ENCODE measurements at regions not wholly inside any gene's neighbourhood (a gene's known extent, or its start where the extent isn't known, plus 50 kb on each side); places are given as distances from the start of the nearest gene placed in this dataset.

- Mint-ChIP-seq H3K4me1 (ENCODE audit: low read depth, unreplicated experiment) (no peaks in the 10 kb centered on the region), H3K27ac (ENCODE audit: unreplicated experiment) (no peak overlapping the region), H3K27me3 (ENCODE audit: unreplicated experiment) (no peaks in the 10 kb centered on the region), H3K4me3 (ENCODE audit: low read depth, unreplicated experiment) (no peak overlapping the region), H3K9me3 (ENCODE audit: low read depth, unreplicated experiment) (no peaks in the 10 kb centered on the region), H3K36me3 (ENCODE audit: insufficient read depth, unreplicated experiment) (no peaks in the 10 kb centered on the region)
- BruUV-seq (replicated peaks) = no TSS peak
- TF ChIP-seq, protein P1, sequence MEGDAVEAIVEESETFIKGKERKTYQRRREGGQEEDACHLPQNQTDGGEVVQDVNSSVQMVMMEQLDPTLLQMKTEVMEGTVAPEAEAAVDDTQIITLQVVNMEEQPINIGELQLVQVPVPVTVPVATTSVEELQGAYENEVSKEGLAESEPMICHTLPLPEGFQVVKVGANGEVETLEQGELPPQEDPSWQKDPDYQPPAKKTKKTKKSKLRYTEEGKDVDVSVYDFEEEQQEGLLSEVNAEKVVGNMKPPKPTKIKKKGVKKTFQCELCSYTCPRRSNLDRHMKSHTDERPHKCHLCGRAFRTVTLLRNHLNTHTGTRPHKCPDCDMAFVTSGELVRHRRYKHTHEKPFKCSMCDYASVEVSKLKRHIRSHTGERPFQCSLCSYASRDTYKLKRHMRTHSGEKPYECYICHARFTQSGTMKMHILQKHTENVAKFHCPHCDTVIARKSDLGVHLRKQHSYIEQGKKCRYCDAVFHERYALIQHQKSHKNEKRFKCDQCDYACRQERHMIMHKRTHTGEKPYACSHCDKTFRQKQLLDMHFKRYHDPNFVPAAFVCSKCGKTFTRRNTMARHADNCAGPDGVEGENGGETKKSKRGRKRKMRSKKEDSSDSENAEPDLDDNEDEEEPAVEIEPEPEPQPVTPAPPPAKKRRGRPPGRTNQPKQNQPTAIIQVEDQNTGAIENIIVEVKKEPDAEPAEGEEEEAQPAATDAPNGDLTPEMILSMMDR (IDR thresholded peaks at IDR 0.05; ENCODE audit: unreplicated experiment) = no peak
- CTCF ChIA-PET = no interaction called here
- DNase-seq = no peak
- intact Hi-C loops (cut with micrococcal nuclease; ENCODE audit: unreplicated experiment) = no loop called here
Observed at GRCh38 chr2:175437167-175437566, 255.7 kb upstream of the ATP5MC3 start.

DNA sequence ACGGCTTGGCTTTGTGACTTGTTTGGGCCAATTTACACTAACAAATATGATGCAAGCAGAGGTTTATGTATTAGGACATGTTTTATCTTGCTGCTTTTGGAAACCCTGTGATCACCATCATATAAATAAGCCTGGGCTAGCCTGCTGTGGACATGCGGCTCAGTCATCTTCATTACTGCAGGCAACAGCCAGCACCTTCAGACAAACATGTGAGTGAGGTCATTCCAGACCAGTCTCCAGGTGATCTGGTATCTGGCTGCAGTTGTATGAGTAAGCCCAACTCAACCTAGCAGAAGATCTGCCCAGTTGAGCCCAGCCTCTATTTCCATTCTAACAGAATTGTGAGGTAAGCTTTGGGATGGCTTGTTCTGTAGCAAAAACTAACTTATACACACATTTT is 254.6 kb upstream of the ATP5MC3 start:
- H3K4me3 Mint-ChIP-seq (ENCODE audit: low read depth, unreplicated experiment) = no peak overlapping the region
- CTCF ChIA-PET = no interaction called here
- BruUV-seq (replicated peaks) = no TSS peak
- H3K27me3 Mint-ChIP-seq (ENCODE audit: unreplicated experiment) = no peaks in the 10 kb centered on the region
- no peak for DNase-seq
- H3K9me3 Mint-ChIP-seq (ENCODE audit: low read depth, unreplicated experiment) = no peaks in the 10 kb centered on the region
- TF ChIP-seq, protein P1 (IDR thresholded peaks at IDR 0.05; ENCODE audit: unreplicated experiment) = no peak
- H3K27ac Mint-ChIP-seq (ENCODE audit: unreplicated experiment) = no peak overlapping the region
- H3K36me3 Mint-ChIP-seq (ENCODE audit: insufficient read depth, unreplicated experiment) = no peaks in the 10 kb centered on the region
- intact Hi-C loops (cut with micrococcal nuclease; ENCODE audit: unreplicated experiment) = no loop called here
- H3K4me1 Mint-ChIP-seq (ENCODE audit: low read depth, unreplicated experiment) = no peaks in the 10 kb centered on the region

DNA sequence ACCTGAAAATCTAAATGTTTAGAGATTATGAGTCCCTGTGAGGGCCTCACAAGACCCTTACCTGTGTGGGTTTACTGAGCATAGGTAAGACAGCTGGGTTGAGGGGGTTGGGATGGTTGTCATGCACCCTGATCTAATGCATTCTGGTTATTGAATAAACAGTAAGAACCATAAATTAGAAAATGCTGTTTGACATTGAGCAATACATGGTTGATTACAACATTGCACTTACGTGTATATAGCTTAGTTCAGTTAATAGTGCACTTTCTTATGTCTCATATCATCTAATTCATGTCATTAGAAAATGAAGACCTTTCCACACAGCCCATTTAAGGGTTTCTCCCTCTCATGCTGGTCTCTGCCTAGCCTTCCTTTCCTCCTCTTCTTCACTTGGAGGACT is 253.5 kb upstream of the ATP5MC3 start:
- Mint-ChIP-seq H3K36me3 (ENCODE audit: insufficient read depth, unreplicated experiment) (no peaks in the 10 kb centered on the region), H3K9me3 (ENCODE audit: low read depth, unreplicated experiment) (no peaks in the 10 kb centered on the region), H3K4me1 (ENCODE audit: low read depth, unreplicated experiment) (no peaks in the 10 kb centered on the region), H3K4me3 (ENCODE audit: low read depth, unreplicated experiment) (no peak overlapping the region), H3K27ac (ENCODE audit: unreplicated experiment) (no peak overlapping the region), H3K27me3 (ENCODE audit: unreplicated experiment) (no peaks in the 10 kb centered on the region)
- TF ChIP-seq, protein P1 (IDR thresholded peaks at IDR 0.05; ENCODE audit: unreplicated experiment) = no peak
- intact Hi-C loops (cut with micrococcal nuclease; ENCODE audit: unreplicated experiment) = no loop called here
- no TSS peak for BruUV-seq (replicated peaks)
- DNase-seq = no peak
- CTCF ChIA-PET = no interaction called here

DNA sequence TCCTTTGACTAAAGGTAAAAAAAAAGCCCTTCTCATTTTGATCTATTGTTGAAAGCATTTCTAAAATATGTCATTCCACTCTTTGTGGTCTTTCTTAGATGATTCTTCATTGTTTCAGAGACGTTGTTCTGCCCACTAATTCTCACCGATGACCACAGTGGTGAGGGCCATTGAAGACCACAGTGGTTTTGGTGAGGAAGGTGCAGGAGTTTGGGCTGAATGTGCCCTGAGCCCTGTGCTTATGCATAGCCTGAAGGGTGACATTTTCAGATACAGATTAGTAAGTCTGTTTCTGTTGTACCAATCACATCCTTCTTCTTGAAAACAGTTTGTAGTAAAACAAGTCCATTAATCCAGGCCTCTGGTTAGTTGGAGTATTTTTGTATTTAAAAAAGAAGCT is 251.3 kb upstream of the ATP5MC3 start:
- no peaks in the 10 kb centered on the region for H3K9me3 Mint-ChIP-seq (ENCODE audit: low read depth, unreplicated experiment)
- H3K27me3 Mint-ChIP-seq (ENCODE audit: unreplicated experiment) = no peaks in the 10 kb centered on the region
- no peaks in the 10 kb centered on the region for H3K36me3 Mint-ChIP-seq (ENCODE audit: insufficient read depth, unreplicated experiment)
- H3K27ac Mint-ChIP-seq (ENCODE audit: unreplicated experiment) = no peak overlapping the region
- no peak for DNase-seq
- CTCF ChIA-PET = interaction anchor here (0.6 kb wide), 1 partner anchor 1711 kb away, joined by 4 read pairs; no protein-coding TSS in a partner anchor
- BruUV-seq (replicated peaks) = no TSS peak
- no peak overlapping the region for H3K4me3 Mint-ChIP-seq (ENCODE audit: low read depth, unreplicated experiment)
- TF ChIP-seq, protein P1 (IDR thresholded peaks at IDR 0.05; ENCODE audit: unreplicated experiment) = no peak
- H3K4me1 Mint-ChIP-seq (ENCODE audit: low read depth, unreplicated experiment) = no peaks in the 10 kb centered on the region
- intact Hi-C loops (cut with micrococcal nuclease; ENCODE audit: unreplicated experiment) = no loop called here

DNA sequence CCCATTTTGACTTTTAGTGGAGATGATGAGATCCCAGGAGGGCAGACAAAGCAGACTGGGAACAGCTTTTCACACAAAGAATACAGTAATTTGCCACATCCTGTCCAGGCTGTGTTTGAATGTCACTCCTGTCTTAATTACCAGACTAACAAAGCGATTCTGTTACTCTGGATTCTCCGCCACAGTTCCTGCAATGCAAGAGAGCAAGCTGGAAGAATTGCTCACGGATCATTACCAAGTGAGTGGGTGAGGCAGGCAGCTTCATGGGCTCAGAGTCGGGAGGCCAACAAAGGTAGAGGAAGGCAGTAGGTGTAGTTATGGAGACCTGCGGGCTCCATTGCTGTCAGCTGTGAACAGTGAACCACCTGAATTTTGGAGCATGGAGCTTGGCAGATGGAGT is 250.5 kb upstream of the ATP5MC3 start:
- H3K36me3 Mint-ChIP-seq (ENCODE audit: insufficient read depth, unreplicated experiment) = no peaks in the 10 kb centered on the region
- TF ChIP-seq, protein P1 (IDR thresholded peaks at IDR 0.05; ENCODE audit: unreplicated experiment) = no peak
- no peaks in the 10 kb centered on the region for H3K27me3 Mint-ChIP-seq (ENCODE audit: unreplicated experiment)
- H3K27ac Mint-ChIP-seq (ENCODE audit: unreplicated experiment) = no peak overlapping the region
- CTCF ChIA-PET = no interaction called here
- H3K4me3 Mint-ChIP-seq (ENCODE audit: low read depth, unreplicated experiment) = no peak overlapping the region
- no peaks in the 10 kb centered on the region for H3K4me1 Mint-ChIP-seq (ENCODE audit: low read depth, unreplicated experiment)
- no peak for DNase-seq
- no peaks in the 10 kb centered on the region for H3K9me3 Mint-ChIP-seq (ENCODE audit: low read depth, unreplicated experiment)
- intact Hi-C loops (cut with micrococcal nuclease; ENCODE audit: unreplicated experiment) = no loop called here
- no TSS peak for BruUV-seq (replicated peaks)
